ENCODE measurements at regions not wholly inside any gene's neighbourhood (a gene's known extent, or its start where the extent isn't known, plus 50 kb on each side); places are given as distances from the start of the nearest gene placed in this dataset.

GRCh38 chr5:142259758-142260157 is 65.1 kb downstream of the SPRY4 start:
- no peak overlapping the region for H3K4me3 ChIP-seq (ENCODE audit: low read length)
- H3K27me3 ChIP-seq (replicated peaks; ENCODE audit: control insufficient read depth, insufficient read depth, low read length), result no peaks in the 10 kb centered on the region
- H3K9ac ChIP-seq (ENCODE audit: low read length), result no peak overlapping the region
- no peaks in the 10 kb centered on the region for H3K4me1 ChIP-seq (ENCODE audit: control insufficient read depth, insufficient read depth, low read length)
- no peak for DNase-seq (ENCODE audit: low read depth)
- H3K36me3 ChIP-seq (ENCODE audit: control insufficient read depth, insufficient read depth, low read length, severe bottlenecking), result no peaks in the 10 kb centered on the region
- H3K9me3 ChIP-seq (ENCODE audit: control insufficient read depth, low read length), result peaks cover 3% of the 10 kb centered on the region

GRCh38 chr5:142255831-142256230 is 69.0 kb downstream of the SPRY4 start:
- H3K4me1 ChIP-seq (ENCODE audit: control insufficient read depth, insufficient read depth, low read length), result peaks cover 4% of the 10 kb centered on the region
- DNase-seq (ENCODE audit: low read depth), result no peak
- no peaks in the 10 kb centered on the region for H3K27me3 ChIP-seq (replicated peaks; ENCODE audit: control insufficient read depth, insufficient read depth, low read length)
- H3K9ac ChIP-seq (ENCODE audit: low read length), result no peak overlapping the region
- H3K4me3 ChIP-seq (ENCODE audit: low read length), result no peak overlapping the region
- no peaks in the 10 kb centered on the region for H3K36me3 ChIP-seq (ENCODE audit: control insufficient read depth, insufficient read depth, low read length, severe bottlenecking)
- H3K9me3 ChIP-seq (ENCODE audit: control insufficient read depth, low read length), result peaks cover 3% of the 10 kb centered on the region

- H3K4me1 ChIP-seq (ENCODE audit: control insufficient read depth, insufficient read depth, low read length), result peaks cover 16% of the 10 kb centered on the region
- H3K9ac ChIP-seq (ENCODE audit: low read length), result no peak overlapping the region
- H3K4me3 ChIP-seq (ENCODE audit: low read length), result no peak overlapping the region
- H3K9me3 ChIP-seq (ENCODE audit: control insufficient read depth, low read length), result peaks cover 3% of the 10 kb centered on the region
- DNase-seq (ENCODE audit: low read depth), result no peak
- no peaks in the 10 kb centered on the region for H3K36me3 ChIP-seq (ENCODE audit: control insufficient read depth, insufficient read depth, low read length, severe bottlenecking)
- no peaks in the 10 kb centered on the region for H3K27me3 ChIP-seq (replicated peaks; ENCODE audit: control insufficient read depth, insufficient read depth, low read length)
These were observed 70.4 kb downstream of the SPRY4 start for GRCh38 chr5:142254431-142254830.

DNA sequence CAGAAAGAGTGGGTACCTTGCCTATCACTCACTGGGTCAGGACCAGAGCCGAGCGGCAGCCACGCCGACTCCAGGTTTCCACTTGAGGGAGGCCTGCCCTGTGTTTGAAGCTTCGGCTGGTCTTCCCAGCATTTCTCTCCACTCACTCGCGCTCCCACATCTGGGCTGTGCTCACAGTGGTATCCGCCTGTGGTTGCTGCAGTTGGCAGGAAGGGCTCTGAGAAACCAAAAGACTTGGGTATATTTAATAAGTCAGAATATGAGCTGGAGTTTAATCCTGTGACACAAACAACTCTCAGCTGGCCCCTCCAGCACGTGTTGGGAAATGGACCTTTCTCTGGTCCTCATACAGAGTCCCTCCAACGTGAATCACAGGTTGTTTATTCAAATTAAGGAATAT is 70.9 kb downstream of the SPRY4 start:
- DNase-seq (ENCODE audit: low read depth), result peak; percentile 10
- Histone ChIP-seq H3K36me3 (ENCODE audit: control insufficient read depth, insufficient read depth, low read length, severe bottlenecking) (no peaks in the 10 kb centered on the region), H3K4me1 (ENCODE audit: control insufficient read depth, insufficient read depth, low read length) (peaks cover 16% of the 10 kb centered on the region), H3K9ac (ENCODE audit: low read length) (no peak overlapping the region), H3K9me3 (ENCODE audit: control insufficient read depth, low read length) (peaks cover 3% of the 10 kb centered on the region), H3K27me3 (replicated peaks; ENCODE audit: control insufficient read depth, insufficient read depth, low read length) (no peaks in the 10 kb centered on the region), H3K4me3 (ENCODE audit: low read length) (no peak overlapping the region)

GRCh38 chr5:142250119-142250518 is 74.7 kb downstream of the SPRY4 start:
- DNase-seq (ENCODE audit: low read depth), result no peak
- Histone ChIP-seq H3K36me3 (ENCODE audit: control insufficient read depth, insufficient read depth, low read length, severe bottlenecking) (no peaks in the 10 kb centered on the region), H3K27me3 (replicated peaks; ENCODE audit: control insufficient read depth, insufficient read depth, low read length) (no peaks in the 10 kb centered on the region), H3K4me1 (ENCODE audit: control insufficient read depth, insufficient read depth, low read length) (peaks cover 28% of the 10 kb centered on the region), H3K4me3 (ENCODE audit: low read length) (no peak overlapping the region), H3K9me3 (ENCODE audit: control insufficient read depth, low read length) (no peaks in the 10 kb centered on the region), H3K9ac (ENCODE audit: low read length) (no peak overlapping the region)

- Histone ChIP-seq H3K27me3 (replicated peaks; ENCODE audit: control insufficient read depth, insufficient read depth, low read length) (no peaks in the 10 kb centered on the region), H3K9ac (ENCODE audit: low read length) (no peak overlapping the region), H3K36me3 (ENCODE audit: control insufficient read depth, insufficient read depth, low read length, severe bottlenecking) (no peaks in the 10 kb centered on the region), H3K4me3 (ENCODE audit: low read length) (no peak overlapping the region), H3K9me3 (ENCODE audit: control insufficient read depth, low read length) (no peaks in the 10 kb centered on the region), H3K4me1 (ENCODE audit: control insufficient read depth, insufficient read depth, low read length) (peaks cover 24% of the 10 kb centered on the region)
- peak; percentile 22 for DNase-seq (ENCODE audit: low read depth)
These were observed 75.9 kb downstream of the SPRY4 start for GRCh38 chr5:142248853-142249462.

GRCh38 chr5:142246258-142246657 is 78.6 kb downstream of the SPRY4 start:
- Histone ChIP-seq H3K27me3 (replicated peaks; ENCODE audit: control insufficient read depth, insufficient read depth, low read length) (no peaks in the 10 kb centered on the region), H3K9ac (ENCODE audit: low read length) (no peak overlapping the region), H3K4me1 (ENCODE audit: control insufficient read depth, insufficient read depth, low read length) (peaks cover 24% of the 10 kb centered on the region), H3K9me3 (ENCODE audit: control insufficient read depth, low read length) (no peaks in the 10 kb centered on the region), H3K4me3 (ENCODE audit: low read length) (no peak overlapping the region), H3K36me3 (ENCODE audit: control insufficient read depth, insufficient read depth, low read length, severe bottlenecking) (no peaks in the 10 kb centered on the region)
- peak; percentile 70 for DNase-seq (ENCODE audit: low read depth)

GRCh38 chr5:142245786-142246185 is 79.0 kb downstream of the SPRY4 start:
- Histone ChIP-seq H3K4me3 (ENCODE audit: low read length) (no peak overlapping the region), H3K36me3 (ENCODE audit: control insufficient read depth, insufficient read depth, low read length, severe bottlenecking) (no peaks in the 10 kb centered on the region), H3K4me1 (ENCODE audit: control insufficient read depth, insufficient read depth, low read length) (peaks cover 24% of the 10 kb centered on the region), H3K27me3 (replicated peaks; ENCODE audit: control insufficient read depth, insufficient read depth, low read length) (no peaks in the 10 kb centered on the region), H3K9ac (ENCODE audit: low read length) (peak overlapping the region; percentile 10), H3K9me3 (ENCODE audit: control insufficient read depth, low read length) (no peaks in the 10 kb centered on the region)
- no peak for DNase-seq (ENCODE audit: low read depth)

DNA sequence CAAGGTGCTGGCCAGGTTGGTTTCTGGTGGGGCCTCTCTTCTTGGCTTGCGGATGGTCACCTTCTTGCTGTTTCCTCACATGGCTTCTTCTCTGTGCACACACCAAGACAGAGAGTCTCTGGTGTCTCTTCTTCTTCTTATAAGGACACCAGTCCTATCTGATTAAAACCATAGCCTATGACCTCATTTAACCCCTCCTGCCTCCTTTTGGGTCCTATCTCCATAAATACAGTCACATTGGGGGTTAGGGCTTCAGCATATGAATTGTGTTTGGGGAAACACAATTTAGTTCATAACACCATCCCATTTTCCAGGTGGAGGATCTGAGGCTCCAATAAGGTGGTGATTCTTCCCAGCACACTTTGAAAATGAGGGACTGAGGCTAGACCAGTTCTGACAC is 80.4 kb downstream of the SPRY4 start:
- no peak overlapping the region for H3K9ac ChIP-seq (ENCODE audit: low read length)
- no peaks in the 10 kb centered on the region for H3K9me3 ChIP-seq (ENCODE audit: control insufficient read depth, low read length)
- no peak overlapping the region for H3K4me3 ChIP-seq (ENCODE audit: low read length)
- peaks cover 12% of the 10 kb centered on the region for H3K4me1 ChIP-seq (ENCODE audit: control insufficient read depth, insufficient read depth, low read length)
- H3K36me3 ChIP-seq (ENCODE audit: control insufficient read depth, insufficient read depth, low read length, severe bottlenecking), result no peaks in the 10 kb centered on the region
- DNase-seq (ENCODE audit: low read depth), result no peak
- H3K27me3 ChIP-seq (replicated peaks; ENCODE audit: control insufficient read depth, insufficient read depth, low read length), result no peaks in the 10 kb centered on the region

GRCh38 chr5:142242272-142242671 is 82.5 kb downstream of the SPRY4 start:
- no peaks in the 10 kb centered on the region for H3K9me3 ChIP-seq (ENCODE audit: control insufficient read depth, low read length)
- DNase-seq (ENCODE audit: low read depth), result no peak
- no peak overlapping the region for H3K4me3 ChIP-seq (ENCODE audit: low read length)
- H3K9ac ChIP-seq (ENCODE audit: low read length), result no peak overlapping the region
- H3K27me3 ChIP-seq (replicated peaks; ENCODE audit: control insufficient read depth, insufficient read depth, low read length), result peaks cover 5% of the 10 kb centered on the region
- no peaks in the 10 kb centered on the region for H3K36me3 ChIP-seq (ENCODE audit: control insufficient read depth, insufficient read depth, low read length, severe bottlenecking)
- peaks cover 12% of the 10 kb centered on the region for H3K4me1 ChIP-seq (ENCODE audit: control insufficient read depth, insufficient read depth, low read length)

DNA sequence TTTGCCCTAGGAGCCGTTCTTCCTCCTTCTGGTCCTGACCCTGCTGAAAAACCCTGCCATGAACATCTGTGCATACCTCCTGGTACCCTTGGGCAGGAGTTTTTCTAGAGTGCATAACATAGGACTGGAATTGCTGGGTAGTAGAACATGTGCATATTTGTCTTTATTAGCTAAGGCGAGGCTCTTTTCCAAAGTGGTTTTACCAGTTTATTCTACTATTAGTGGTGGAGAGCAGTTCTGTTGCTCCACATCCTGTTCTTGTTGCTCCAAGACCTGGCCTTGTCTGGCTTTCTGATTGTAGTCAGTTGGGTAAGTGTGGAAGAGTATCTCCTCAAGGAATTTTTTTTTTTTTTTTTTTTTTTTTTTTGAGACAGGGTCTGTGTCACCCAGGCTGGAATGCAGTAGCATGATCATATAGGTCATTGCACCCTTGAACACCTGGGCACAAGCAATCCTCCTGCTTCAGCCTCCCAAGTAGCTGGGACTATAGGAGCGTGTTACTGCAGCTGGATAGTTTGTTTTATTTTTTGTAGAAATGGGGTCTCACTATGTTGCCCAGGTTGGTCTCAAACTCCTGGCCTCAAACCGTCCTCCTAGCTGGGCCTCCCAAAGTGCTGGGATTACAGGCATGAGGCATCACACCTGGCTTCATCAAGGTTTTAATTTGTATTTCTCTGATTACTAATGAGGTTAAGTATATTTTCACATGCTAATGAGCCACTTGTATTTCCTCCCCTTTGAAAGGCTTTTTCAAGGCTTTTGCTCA is 85.2 kb downstream of the SPRY4 start:
- no peaks in the 10 kb centered on the region for H3K9me3 ChIP-seq (ENCODE audit: control insufficient read depth, low read length)
- no peak for DNase-seq (ENCODE audit: low read depth)
- H3K9ac ChIP-seq (ENCODE audit: low read length), result no peak overlapping the region
- no peaks in the 10 kb centered on the region for H3K36me3 ChIP-seq (ENCODE audit: control insufficient read depth, insufficient read depth, low read length, severe bottlenecking)
- H3K27me3 ChIP-seq (replicated peaks; ENCODE audit: control insufficient read depth, insufficient read depth, low read length), result peaks cover 8% of the 10 kb centered on the region
- H3K4me1 ChIP-seq (ENCODE audit: control insufficient read depth, insufficient read depth, low read length), result no peaks in the 10 kb centered on the region
- H3K4me3 ChIP-seq (ENCODE audit: low read length), result no peak overlapping the region

All from adipocyte (in vitro differentiated cells).